GM23338 (cell line): ENCODE measurements at regions not wholly inside any gene's neighbourhood (a gene's known extent, or its start where the extent isn't known, plus 50 kb on each side); places are given as distances from the start of the nearest gene placed in this dataset.

ENCODE experiments used
- ATAC-seq: fragments of 200-7000 bp; cut with Tn5 transposase; 3 replicates; pipeline ENCODE4 v1.9.1; 2020
- DNase-seq: peaks from one replicate; pipeline ENCODE4 v3.0.0-alpha.2; 2015; ENCODE audit warnings: low spot score
- H2AFZ ChIP-seq: fragments of 200-600 bp; sonication (generic); 2 replicates; pipeline ENCODE4 v1.8.0; 2016; ENCODE audit warnings: antibody characterized with exemption, mild to moderate bottlenecking, moderate library complexity
- H3F3A ChIP-seq: fragments of 200-600 bp; sonication (generic); replicated peaks from 2 replicates; pipeline ENCODE4 v1.8.0; 2017; ENCODE audit warnings: antibody characterized with exemption, mixed run types, low read depth
- H3K27ac ChIP-seq: fragments of 200-600 bp; sonication (generic); 2 replicates; pipeline ENCODE4 v1.6.1; 2016; ENCODE audit warnings: low read depth
- H3K27me3 ChIP-seq: fragments of 200-600 bp; sonication (generic); 2 replicates; pipeline ENCODE4 v1.8.0; 2016; ENCODE audit warnings: mild to moderate bottlenecking, mixed run types, moderate library complexity; ENCODE audit not compliant: insufficient read depth
- H3K36me3 ChIP-seq: fragments of 200-600 bp; sonication (generic); 2 replicates; pipeline ENCODE4 v1.8.0; 2016; ENCODE audit warnings: mild to moderate bottlenecking; ENCODE audit not compliant: insufficient read depth
- H3K4me1 ChIP-seq: fragments of 200-600 bp; sonication (generic); 2 replicates; pipeline ENCODE4 v1.8.0; 2016; ENCODE audit warnings: mild to moderate bottlenecking, moderate library complexity; ENCODE audit not compliant: insufficient read depth
- H3K4me2 ChIP-seq: fragments of 200-600 bp; sonication (generic); 2 replicates; pipeline ENCODE4 v1.7.1; 2017; ENCODE audit warnings: mixed run types
- H3K4me3 ChIP-seq: fragments of 200-600 bp; sonication (generic); 2 replicates; pipeline ENCODE4 v1.6.1; 2016; ENCODE audit warnings: mixed run types
- H3K79me2 ChIP-seq: fragments of 200-600 bp; sonication (generic); replicated peaks from 2 replicates; pipeline ENCODE4 v1.8.0; 2017; ENCODE audit warnings: mild to moderate bottlenecking; ENCODE audit not compliant: insufficient read depth
- H3K9me2 ChIP-seq: fragments of 200-600 bp; sonication (generic); 2 replicates; pipeline ENCODE4 v1.8.0; 2017; ENCODE audit not compliant: insufficient read depth
- H4K20me1 ChIP-seq: fragments of 200-600 bp; sonication (generic); replicated peaks from 2 replicates; pipeline ENCODE4 v1.8.0; 2017; ENCODE audit warnings: mild to moderate bottlenecking; ENCODE audit not compliant: insufficient read depth
- H3K27ac Mint-ChIP-seq: 2 replicates; pipeline ENCODE4 v1.8.0; 2020; ENCODE audit warnings: inconsistent platforms, mild to moderate bottlenecking, moderate library complexity, mixed read lengths
- H3K27me3 Mint-ChIP-seq: 3 replicates; pipeline ENCODE4 v1.8.0; 2022; ENCODE audit warnings: low read depth, mild to moderate bottlenecking, moderate library complexity, mixed read lengths, inconsistent platforms; ENCODE audit not compliant: insufficient read depth, poor library complexity
- H3K36me3 Mint-ChIP-seq: 3 replicates; pipeline ENCODE4 v1.8.0; 2021; ENCODE audit warnings: low read depth, mild to moderate bottlenecking, inconsistent platforms, moderate library complexity, mixed read lengths
- H3K4me1 Mint-ChIP-seq: 3 replicates; pipeline ENCODE4 v1.8.0; 2020; ENCODE audit warnings: mild to moderate bottlenecking, inconsistent platforms, mixed read lengths
- H3K4me3 Mint-ChIP-seq: 3 replicates; pipeline ENCODE4 v1.8.0; 2021; ENCODE audit warnings: moderate library complexity, mild to moderate bottlenecking, inconsistent platforms, mixed read lengths
- H3K9me3 Mint-ChIP-seq: 3 replicates; pipeline ENCODE4 v1.8.0; 2020; ENCODE audit warnings: moderate library complexity, mild to moderate bottlenecking, inconsistent platforms, mixed read lengths
- CREB1 ChIP-seq: fragments of 250-450 bp; sonication (Bioruptor Pico); IDR thresholded peaks from 2 replicates; pipeline ENCODE4 v1.5.0; 2020; ENCODE audit warnings: low read depth, mild to moderate bottlenecking, moderate library complexity
- ETS1 ChIP-seq: IDR thresholded peaks from 2 replicates; pipeline ENCODE4 v1.6.1; 2016; ENCODE audit warnings: antibody characterized with exemption
- EZH2 ChIP-seq: fragments of 200-600 bp; sonication (generic); IDR thresholded peaks from one replicate; pipeline ENCODE4 v1.8.0; 2017; ENCODE audit warnings: antibody characterized with exemption, mild to moderate bottlenecking, low read depth; ENCODE audit not compliant: unreplicated experiment
- EZH2phosphoT487 ChIP-seq: fragments of 200-600 bp; sonication (generic); IDR thresholded peaks from one replicate; pipeline ENCODE4 v1.8.1; 2018; ENCODE audit warnings: antibody characterized with exemption; ENCODE audit not compliant: unreplicated experiment
- JUNB ChIP-seq: IDR thresholded peaks from one replicate; pipeline ENCODE4 v1.6.1; 2016; ENCODE audit warnings: antibody characterized with exemption; ENCODE audit not compliant: unreplicated experiment
- NANOG ChIP-seq: IDR thresholded peaks from 2 replicates; pipeline ENCODE4 v1.6.1; 2016; ENCODE audit warnings: antibody characterized with exemption, borderline replicate concordance
- POLR2AphosphoS5 ChIP-seq: IDR thresholded peaks from 2 replicates; pipeline ENCODE4 v1.6.1; 2016; ENCODE audit warnings: antibody characterized with exemption, low read depth
- STAT1 ChIP-seq: IDR thresholded peaks from one replicate; pipeline ENCODE4 v1.6.1; 2016; ENCODE audit warnings: antibody characterized with exemption; ENCODE audit not compliant: unreplicated experiment
- ZNF114 ChIP-seq: fragments of 250-450 bp; sonication (Bioruptor Pico); IDR thresholded peaks from 2 replicates; pipeline ENCODE4 v1.5.0; 2020; ENCODE audit warnings: mild to moderate bottlenecking, moderate library complexity
- ZNF331 ChIP-seq: fragments of 250-450 bp; sonication (Bioruptor Pico); IDR thresholded peaks from 2 replicates; pipeline ENCODE4 v1.5.0; 2020; ENCODE audit warnings: low read depth, mild to moderate bottlenecking, moderate library complexity
- TF ChIP-seq, protein P1 (sequence below), 2 experiments: fragments of 200-600 bp in 1 of 2; sonication (generic) in 1 of 2; conservative IDR thresholded peaks; 2 replicates each; pipeline versions ENCODE4 v1.5.1 to v1.6.1; 2016 to 2017; ENCODE audit warnings: antibody characterized with exemption in 2 of 2, low read depth in 2 of 2, mild to moderate bottlenecking in 2 of 2, moderate library complexity in 1 of 2
- TF ChIP-seq, protein P2 (sequence below): IDR thresholded peaks from one replicate; pipeline ENCODE4 v1.6.1; 2018; ENCODE audit warnings: antibody characterized with exemption; ENCODE audit not compliant: unreplicated experiment

- Histone ChIP-seq H4K20me1 (no peaks in the 10 kb centered on the region), H3K4me2 (no peak overlapping the region), H3K36me3 (no peaks in the 10 kb centered on the region), H3K4me3 (no peak overlapping the region), H3F3A (no peaks in the 10 kb centered on the region), H3K4me1 (no peaks in the 10 kb centered on the region), H3K79me2 (no peaks in the 10 kb centered on the region), H3K9me2 (no peaks in the 10 kb centered on the region), H3K27me3 (no peaks in the 10 kb centered on the region), H3K27ac (no peak overlapping the region), H2AFZ (no peak overlapping the region)
- no peak for TF ChIP-seq POLR2AphosphoS5
- TF ChIP-seq, protein P1, sequence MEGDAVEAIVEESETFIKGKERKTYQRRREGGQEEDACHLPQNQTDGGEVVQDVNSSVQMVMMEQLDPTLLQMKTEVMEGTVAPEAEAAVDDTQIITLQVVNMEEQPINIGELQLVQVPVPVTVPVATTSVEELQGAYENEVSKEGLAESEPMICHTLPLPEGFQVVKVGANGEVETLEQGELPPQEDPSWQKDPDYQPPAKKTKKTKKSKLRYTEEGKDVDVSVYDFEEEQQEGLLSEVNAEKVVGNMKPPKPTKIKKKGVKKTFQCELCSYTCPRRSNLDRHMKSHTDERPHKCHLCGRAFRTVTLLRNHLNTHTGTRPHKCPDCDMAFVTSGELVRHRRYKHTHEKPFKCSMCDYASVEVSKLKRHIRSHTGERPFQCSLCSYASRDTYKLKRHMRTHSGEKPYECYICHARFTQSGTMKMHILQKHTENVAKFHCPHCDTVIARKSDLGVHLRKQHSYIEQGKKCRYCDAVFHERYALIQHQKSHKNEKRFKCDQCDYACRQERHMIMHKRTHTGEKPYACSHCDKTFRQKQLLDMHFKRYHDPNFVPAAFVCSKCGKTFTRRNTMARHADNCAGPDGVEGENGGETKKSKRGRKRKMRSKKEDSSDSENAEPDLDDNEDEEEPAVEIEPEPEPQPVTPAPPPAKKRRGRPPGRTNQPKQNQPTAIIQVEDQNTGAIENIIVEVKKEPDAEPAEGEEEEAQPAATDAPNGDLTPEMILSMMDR (conservative IDR thresholded peaks at IDR 0.05; ENCODE audit: low read depth in 2 of 2) = no peak
- no peak for TF ChIP-seq EZH2
- no peak for TF ChIP-seq ETS1
- TF ChIP-seq CREB1 (CRISPR knock-in tag) = no peak
- TF ChIP-seq EZH2phosphoT487 = no peak
- no peak for TF ChIP-seq ZNF114 (CRISPR knock-in tag)
- no peak for TF ChIP-seq JUNB
- TF ChIP-seq, protein P2, sequence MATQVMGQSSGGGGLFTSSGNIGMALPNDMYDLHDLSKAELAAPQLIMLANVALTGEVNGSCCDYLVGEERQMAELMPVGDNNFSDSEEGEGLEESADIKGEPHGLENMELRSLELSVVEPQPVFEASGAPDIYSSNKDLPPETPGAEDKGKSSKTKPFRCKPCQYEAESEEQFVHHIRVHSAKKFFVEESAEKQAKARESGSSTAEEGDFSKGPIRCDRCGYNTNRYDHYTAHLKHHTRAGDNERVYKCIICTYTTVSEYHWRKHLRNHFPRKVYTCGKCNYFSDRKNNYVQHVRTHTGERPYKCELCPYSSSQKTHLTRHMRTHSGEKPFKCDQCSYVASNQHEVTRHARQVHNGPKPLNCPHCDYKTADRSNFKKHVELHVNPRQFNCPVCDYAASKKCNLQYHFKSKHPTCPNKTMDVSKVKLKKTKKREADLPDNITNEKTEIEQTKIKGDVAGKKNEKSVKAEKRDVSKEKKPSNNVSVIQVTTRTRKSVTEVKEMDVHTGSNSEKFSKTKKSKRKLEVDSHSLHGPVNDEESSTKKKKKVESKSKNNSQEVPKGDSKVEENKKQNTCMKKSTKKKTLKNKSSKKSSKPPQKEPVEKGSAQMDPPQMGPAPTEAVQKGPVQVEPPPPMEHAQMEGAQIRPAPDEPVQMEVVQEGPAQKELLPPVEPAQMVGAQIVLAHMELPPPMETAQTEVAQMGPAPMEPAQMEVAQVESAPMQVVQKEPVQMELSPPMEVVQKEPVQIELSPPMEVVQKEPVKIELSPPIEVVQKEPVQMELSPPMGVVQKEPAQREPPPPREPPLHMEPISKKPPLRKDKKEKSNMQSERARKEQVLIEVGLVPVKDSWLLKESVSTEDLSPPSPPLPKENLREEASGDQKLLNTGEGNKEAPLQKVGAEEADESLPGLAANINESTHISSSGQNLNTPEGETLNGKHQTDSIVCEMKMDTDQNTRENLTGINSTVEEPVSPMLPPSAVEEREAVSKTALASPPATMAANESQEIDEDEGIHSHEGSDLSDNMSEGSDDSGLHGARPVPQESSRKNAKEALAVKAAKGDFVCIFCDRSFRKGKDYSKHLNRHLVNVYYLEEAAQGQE = no peak
- no peak for TF ChIP-seq NANOG
- H3K4me1 Mint-ChIP-seq = no peaks in the 10 kb centered on the region
- H3K36me3 Mint-ChIP-seq = peaks cover 15% of the 10 kb centered on the region; the same call in 2 of the 3 replicates
- peaks cover 26% of the 10 kb centered on the region for H3K9me3 Mint-ChIP-seq
- no peak overlapping the region for H3K27ac Mint-ChIP-seq
- H3K4me3 Mint-ChIP-seq = no peak overlapping the region
- no peak for ATAC-seq
- peaks cover 1% of the 10 kb centered on the region for H3K27me3 Mint-ChIP-seq
- DNase-seq = no peak
Observed at GRCh38 chr4:131411393-131411792, 1737.7 kb upstream of the PCDH10 start.

- ATAC-seq = no peak
- Mint-ChIP-seq H3K36me3 (peaks cover 15% of the 10 kb centered on the region; the same call in 2 of the 3 replicates), H3K27me3 (peaks cover 2% of the 10 kb centered on the region), H3K9me3 (peaks cover 34% of the 10 kb centered on the region), H3K4me3 (no peak overlapping the region), H3K27ac (no peak overlapping the region), H3K4me1 (no peaks in the 10 kb centered on the region)
- Histone ChIP-seq H2AFZ (no peak overlapping the region), H3K36me3 (no peaks in the 10 kb centered on the region), H3K4me1 (no peaks in the 10 kb centered on the region), H3K79me2 (no peaks in the 10 kb centered on the region), H3K27ac (no peak overlapping the region), H3K9me2 (no peaks in the 10 kb centered on the region; the same call in 1 of the 2 replicates), H3K4me3 (no peak overlapping the region), H3F3A (no peaks in the 10 kb centered on the region), H4K20me1 (no peaks in the 10 kb centered on the region), H3K4me2 (no peak overlapping the region), H3K27me3 (no peaks in the 10 kb centered on the region)
- TF ChIP-seq ZNF331 (CRISPR knock-in tag) = no peak
- TF ChIP-seq EZH2phosphoT487 = no peak
- TF ChIP-seq POLR2AphosphoS5 = no peak
- no peak for TF ChIP-seq ZNF114 (CRISPR knock-in tag)
- TF ChIP-seq, protein P2 = no peak
- no peak for TF ChIP-seq STAT1
- DNase-seq = no peak
Observed at GRCh38 chr4:131419147-131419546, 1729.9 kb upstream of the PCDH10 start.
